T-helper 2 cell treated with Interferon-gamma antibody and Interleukin-4, amounts not matched to agents 5 μg/mL and 100 μg/mL, for 36 hours (primary cell): ENCODE measurements at regions not wholly inside any gene's neighbourhood (a gene's known extent, or its start where the extent isn't known, plus 50 kb on each side); places are given as distances from the start of the nearest gene placed in this dataset.

Source experiments
- DNase-seq: peaks from one replicate; pipeline ENCODE4 v3.0.0; 2021; ENCODE audit warnings: low spot score
- H3K27ac Mint-ChIP-seq: one replicate; pipeline ENCODE4 v1.8.0; 2021; ENCODE audit warnings: mild to moderate bottlenecking, mixed read lengths
- H3K27me3 Mint-ChIP-seq: one replicate; pipeline ENCODE4 v1.8.0; 2021; ENCODE audit warnings: low read depth, mixed read lengths
- H3K36me3 Mint-ChIP-seq: one replicate; pipeline ENCODE4 v1.8.0; 2021; ENCODE audit warnings: low read depth, mixed read lengths
- H3K4me1 Mint-ChIP-seq: one replicate; pipeline ENCODE4 v1.8.0; 2021; ENCODE audit warnings: low read depth, mixed read lengths
- H3K4me3 Mint-ChIP-seq: one replicate; pipeline ENCODE4 v1.8.0; 2022; ENCODE audit warnings: mild to moderate bottlenecking, moderate library complexity, mixed read lengths
- H3K9me3 Mint-ChIP-seq: one replicate; pipeline ENCODE4 v1.8.0; 2021; ENCODE audit warnings: mixed read lengths

DNA sequence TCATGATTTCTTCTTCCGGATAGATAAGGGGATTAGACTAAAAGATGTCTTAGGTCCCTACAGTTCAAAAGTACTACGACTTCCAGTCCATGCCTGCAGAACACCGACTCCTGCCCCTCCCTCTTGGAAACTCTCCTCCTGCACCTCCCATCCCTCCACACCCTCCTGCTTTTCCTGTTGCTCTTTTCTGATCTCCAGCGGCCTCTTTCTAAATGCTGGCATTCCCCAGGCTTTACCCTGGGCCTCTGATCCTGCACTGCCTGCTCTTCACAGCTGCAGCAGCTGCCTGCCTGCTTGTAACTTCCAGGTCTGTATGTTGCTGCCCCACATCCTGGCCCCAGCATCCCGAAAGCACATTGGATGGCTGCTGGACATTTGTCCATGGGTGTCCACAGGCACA, 154.2 kb downstream of the KCNJ12 start:
- Mint-ChIP-seq H3K27ac (no peak overlapping the region), H3K27me3 (no peaks in the 10 kb centered on the region), H3K4me3 (no peak overlapping the region), H3K9me3 (no peaks in the 10 kb centered on the region), H3K36me3 (peaks cover 8% of the 10 kb centered on the region), H3K4me1 (peaks cover 22% of the 10 kb centered on the region)
- no peak for DNase-seq

DNA sequence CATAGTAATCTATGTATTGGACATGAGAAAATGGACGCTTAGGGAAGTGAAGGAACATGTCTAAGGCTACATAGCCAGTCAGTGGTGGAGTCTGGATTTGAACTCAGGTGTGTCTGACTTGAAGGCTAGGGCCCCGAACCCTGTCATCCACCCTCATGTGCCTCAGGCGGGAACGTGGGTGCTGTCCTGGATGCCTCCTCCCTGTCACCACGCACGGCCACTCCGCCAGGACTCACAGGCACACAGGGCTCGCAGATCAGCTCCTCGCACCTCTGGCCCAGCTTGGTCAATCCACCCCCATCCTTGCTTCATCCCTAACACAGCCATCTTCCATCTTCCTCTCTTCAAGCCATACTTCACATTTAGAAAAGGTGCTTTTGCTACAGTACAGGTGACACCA, 154.7 kb downstream of the KCNJ12 start:
- Mint-ChIP-seq H3K9me3 (peaks cover under 1% of the 10 kb centered on the region), H3K27ac (no peak overlapping the region), H3K27me3 (no peaks in the 10 kb centered on the region), H3K4me1 (peaks cover 23% of the 10 kb centered on the region), H3K36me3 (peaks cover 11% of the 10 kb centered on the region), H3K4me3 (no peak overlapping the region)
- no peak for DNase-seq

DNA sequence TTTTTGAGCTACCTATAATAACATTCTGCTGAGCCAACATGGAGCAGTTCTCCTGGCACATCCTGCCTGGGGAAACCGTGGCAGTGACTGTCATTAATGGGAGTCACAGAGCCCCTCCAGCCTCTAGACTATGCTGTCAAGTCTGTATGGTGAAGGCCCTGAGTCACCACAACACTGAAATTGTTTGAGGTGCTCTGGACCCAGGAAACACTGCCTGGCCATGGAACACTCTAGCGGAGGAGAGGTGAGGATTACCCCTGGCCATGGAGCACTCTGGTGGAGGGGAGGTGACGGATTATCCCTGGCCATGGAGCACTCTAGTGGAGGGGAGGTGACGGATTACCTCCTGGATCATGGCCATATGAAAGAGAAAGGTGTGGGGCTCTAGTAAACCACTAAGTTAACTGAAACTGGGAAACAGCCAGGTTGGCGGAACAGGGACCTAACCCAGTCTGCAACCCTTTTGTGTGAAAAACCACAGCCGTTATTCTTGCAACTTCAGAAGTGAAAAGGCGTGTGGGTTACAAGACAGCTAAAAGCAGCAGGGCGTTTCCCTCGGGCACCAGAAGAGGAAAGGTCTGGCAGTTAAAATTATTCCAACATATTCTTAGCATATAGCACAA, 156.7 kb downstream of the KCNJ12 start:
- Mint-ChIP-seq H3K27ac (no peak overlapping the region), H3K27me3 (no peaks in the 10 kb centered on the region), H3K4me1 (peaks cover 30% of the 10 kb centered on the region), H3K9me3 (peaks cover 19% of the 10 kb centered on the region), H3K36me3 (peaks cover 26% of the 10 kb centered on the region), H3K4me3 (peak overlapping the region; percentile 59)
- DNase-seq = no peak

DNA sequence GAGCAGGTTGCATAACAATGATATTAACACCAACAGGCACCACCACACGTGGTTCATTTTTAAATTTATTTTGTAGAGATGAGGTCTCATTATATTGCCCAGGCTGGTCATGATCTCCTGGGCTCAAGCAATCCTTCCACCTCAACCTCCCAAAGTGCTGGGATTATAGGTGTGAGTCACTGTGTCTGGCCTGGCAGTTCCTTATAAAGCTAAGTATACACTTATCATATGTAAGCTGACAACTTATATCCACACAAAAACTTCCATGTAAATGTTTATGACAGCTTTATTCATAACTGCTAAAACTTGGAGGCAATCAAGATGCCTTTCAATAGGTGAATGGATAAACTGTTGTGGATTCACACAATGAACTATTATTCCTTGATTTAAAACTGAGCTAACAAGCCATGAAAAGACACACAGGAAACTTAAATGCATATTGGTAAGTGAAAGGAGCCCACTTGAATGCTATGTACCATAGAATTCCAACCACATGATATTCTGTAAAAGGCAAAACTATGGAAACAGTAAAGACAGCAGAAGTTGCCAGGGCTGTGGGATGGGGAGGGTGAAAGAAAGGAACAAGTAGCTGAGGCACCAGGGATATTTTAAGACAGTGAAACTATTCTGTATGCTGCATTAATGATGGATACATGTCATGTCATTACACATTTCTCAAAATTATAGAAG, 156.5 kb upstream of the KCNJ18 start:
- peaks cover 30% of the 10 kb centered on the region for H3K9me3 Mint-ChIP-seq
- H3K4me1 Mint-ChIP-seq = peaks cover 30% of the 10 kb centered on the region
- peaks cover 31% of the 10 kb centered on the region for H3K36me3 Mint-ChIP-seq
- DNase-seq = no peak
- no peaks in the 10 kb centered on the region for H3K27me3 Mint-ChIP-seq
- H3K4me3 Mint-ChIP-seq = no peak overlapping the region
- H3K27ac Mint-ChIP-seq = no peak overlapping the region

DNA sequence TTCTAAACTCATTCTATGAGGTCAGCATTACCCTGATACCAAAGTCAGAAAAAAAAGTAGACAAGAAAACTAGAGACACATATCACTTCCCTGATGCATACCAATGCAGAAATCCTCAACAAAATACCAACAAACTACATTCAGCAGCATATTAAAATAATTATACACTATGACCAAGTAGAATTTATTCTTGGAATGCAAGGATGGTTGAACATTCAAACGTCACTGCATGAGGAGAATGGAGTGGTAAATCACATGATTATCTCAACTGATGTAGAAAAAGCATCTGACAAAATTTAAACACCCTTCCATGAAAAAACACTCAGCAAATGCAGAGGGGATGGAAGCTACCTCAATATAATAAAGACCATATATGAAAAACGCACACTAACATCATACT, 155.0 kb upstream of the KCNJ18 start:
- Mint-ChIP-seq H3K9me3 (peaks cover 30% of the 10 kb centered on the region), H3K4me3 (no peak overlapping the region), H3K27ac (no peak overlapping the region), H3K4me1 (peaks cover 24% of the 10 kb centered on the region), H3K27me3 (no peaks in the 10 kb centered on the region), H3K36me3 (peaks cover 25% of the 10 kb centered on the region)
- no peak for DNase-seq

DNA sequence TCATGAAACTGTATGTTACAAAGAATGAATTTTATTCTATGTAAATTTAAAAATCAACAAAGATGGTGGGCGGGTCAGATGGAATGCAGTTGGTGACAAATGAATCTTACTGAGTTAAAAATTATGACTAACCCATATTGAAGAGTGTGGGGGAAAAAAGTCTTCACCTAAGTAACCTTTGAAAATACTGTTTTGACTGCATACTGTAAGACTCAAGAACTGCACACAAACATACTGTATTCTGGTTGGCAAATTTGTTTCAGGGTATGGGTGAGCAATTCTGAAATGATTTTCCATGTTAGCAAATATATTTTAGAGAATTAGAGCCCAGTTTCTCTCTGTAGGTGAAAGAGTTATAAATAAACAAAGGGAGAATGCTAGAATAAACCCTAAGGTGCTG, 153.7 kb upstream of the KCNJ18 start:
- peaks cover 24% of the 10 kb centered on the region for H3K36me3 Mint-ChIP-seq
- H3K27me3 Mint-ChIP-seq = no peaks in the 10 kb centered on the region
- H3K27ac Mint-ChIP-seq = no peak overlapping the region
- H3K9me3 Mint-ChIP-seq = peaks cover 30% of the 10 kb centered on the region
- H3K4me3 Mint-ChIP-seq = no peak overlapping the region
- no peak for DNase-seq
- peaks cover 11% of the 10 kb centered on the region for H3K4me1 Mint-ChIP-seq

DNA sequence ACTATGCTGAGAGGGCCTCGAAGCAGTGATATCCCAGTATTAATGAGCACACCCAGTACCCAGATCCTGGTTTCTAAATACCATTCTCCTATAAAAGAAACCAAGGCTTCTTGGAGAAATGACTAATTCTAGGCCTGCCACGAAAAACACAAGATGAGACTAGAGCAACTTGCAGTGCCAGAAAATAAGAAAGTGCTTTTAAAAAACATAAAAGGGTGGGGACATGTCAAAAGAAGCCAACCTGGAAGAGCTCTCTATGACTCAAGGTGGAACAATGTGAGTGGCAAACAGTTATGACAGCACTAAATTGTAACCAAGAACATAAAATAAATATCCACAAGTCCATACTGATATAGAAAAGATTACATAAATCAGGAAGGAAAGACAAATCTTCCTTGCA, 153.2 kb upstream of the KCNJ18 start:
- DNase-seq = no peak
- no peaks in the 10 kb centered on the region for H3K27me3 Mint-ChIP-seq
- peaks cover 30% of the 10 kb centered on the region for H3K9me3 Mint-ChIP-seq
- H3K4me1 Mint-ChIP-seq = peaks cover 7% of the 10 kb centered on the region
- H3K4me3 Mint-ChIP-seq = no peak overlapping the region
- peaks cover 24% of the 10 kb centered on the region for H3K36me3 Mint-ChIP-seq
- no peak overlapping the region for H3K27ac Mint-ChIP-seq

DNA sequence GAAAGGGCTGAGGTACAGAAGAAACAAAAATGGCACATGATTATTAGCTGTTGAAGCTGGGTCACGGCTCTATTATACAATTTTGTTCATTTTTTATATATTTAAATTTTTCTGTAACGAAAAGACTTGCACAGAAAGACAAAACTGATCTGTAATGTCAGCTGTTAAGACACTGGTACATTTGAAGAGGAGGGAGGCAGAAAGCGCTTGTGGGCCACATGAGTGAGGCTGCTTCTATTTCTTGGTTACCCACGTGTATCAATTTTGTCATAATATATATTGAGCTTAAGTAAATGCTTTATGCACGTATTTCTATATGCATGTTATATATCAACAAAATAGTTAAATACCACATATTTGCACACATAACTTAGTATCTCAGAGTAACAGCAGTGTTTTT, 151.8 kb upstream of the KCNJ18 start:
- DNase-seq = no peak
- Mint-ChIP-seq H3K4me3 (no peak overlapping the region), H3K9me3 (peaks cover 30% of the 10 kb centered on the region), H3K27me3 (no peaks in the 10 kb centered on the region), H3K4me1 (peaks cover 7% of the 10 kb centered on the region), H3K36me3 (peaks cover 23% of the 10 kb centered on the region), H3K27ac (no peak overlapping the region)

DNA sequence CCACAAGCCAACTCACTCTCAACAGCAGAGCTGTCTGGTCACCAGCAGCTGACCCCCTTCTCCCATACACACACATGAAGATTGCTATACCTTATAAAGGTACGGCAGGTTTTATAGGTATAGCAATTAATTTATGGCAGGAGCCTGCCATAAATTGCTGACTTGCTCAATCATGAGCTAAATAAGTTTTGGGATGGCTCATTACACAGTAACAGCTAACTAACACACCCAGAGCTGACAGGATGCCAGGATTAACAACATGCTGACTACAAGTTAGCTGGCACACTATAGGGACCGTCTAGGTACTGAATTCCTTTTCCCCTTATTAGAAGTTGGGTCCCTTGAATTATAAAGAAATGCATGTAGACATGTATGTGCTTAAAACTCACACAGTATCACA, 150.3 kb upstream of the KCNJ18 start:
- DNase-seq = no peak
- Mint-ChIP-seq H3K9me3 (peaks cover 18% of the 10 kb centered on the region), H3K36me3 (peaks cover 16% of the 10 kb centered on the region)

DNA sequence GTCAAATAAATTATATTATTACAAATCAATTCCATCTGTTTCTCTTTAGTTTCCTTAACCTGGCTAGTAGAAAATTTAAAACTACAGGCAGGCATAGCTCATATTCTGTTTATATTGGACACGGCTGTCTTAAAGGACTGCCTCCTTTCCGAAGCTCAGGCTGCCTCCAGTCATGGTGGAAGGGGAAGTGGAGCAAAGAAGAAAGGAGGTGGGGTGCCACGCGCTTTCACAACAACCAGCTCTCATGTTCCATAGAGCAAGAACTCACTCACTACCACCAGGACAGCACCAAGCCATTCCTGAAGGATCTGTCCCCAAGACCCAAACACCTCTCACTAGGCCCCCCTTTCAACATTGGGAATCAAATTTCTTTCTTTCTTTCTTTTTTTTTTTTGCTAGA, 149.3 kb upstream of the KCNJ18 start:
- DNase-seq = no peak
- no peak overlapping the region for H3K27ac Mint-ChIP-seq
- H3K4me1 Mint-ChIP-seq = peaks cover 6% of the 10 kb centered on the region
- H3K9me3 Mint-ChIP-seq = peaks cover 11% of the 10 kb centered on the region
- no peak overlapping the region for H3K4me3 Mint-ChIP-seq
- peaks cover 11% of the 10 kb centered on the region for H3K36me3 Mint-ChIP-seq
- no peaks in the 10 kb centered on the region for H3K27me3 Mint-ChIP-seq

More for the DNA sequence above, 150.3 kb upstream of the KCNJ18 start:
- Mint-ChIP-seq H3K27ac (no peak overlapping the region), H3K4me1 (peaks cover 5% of the 10 kb centered on the region), H3K27me3 (no peaks in the 10 kb centered on the region), H3K4me3 (no peak overlapping the region)

DNA sequence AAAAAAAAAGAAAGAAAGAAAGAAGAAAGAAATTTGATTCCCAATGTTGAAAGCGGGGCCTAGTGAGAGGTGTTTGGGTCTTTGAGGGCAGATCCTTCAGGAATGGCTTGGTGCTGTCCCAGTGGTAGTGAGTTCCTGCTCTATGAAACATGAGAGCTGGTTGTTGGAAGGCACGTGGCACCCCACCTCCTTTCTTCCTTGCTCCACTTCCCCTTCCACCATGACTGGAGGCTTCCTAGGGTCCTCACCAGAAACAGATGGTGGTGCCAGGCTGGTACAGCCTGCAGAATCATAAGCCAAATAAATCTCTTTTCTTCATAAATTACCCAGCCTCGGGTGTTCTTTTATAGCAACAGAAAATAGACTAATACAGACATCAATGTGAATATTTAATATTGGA, 147.3 kb upstream of the KCNJ18 start:
- H3K4me1 Mint-ChIP-seq = peaks cover 24% of the 10 kb centered on the region
- H3K27ac Mint-ChIP-seq = no peak overlapping the region
- H3K9me3 Mint-ChIP-seq = no peaks in the 10 kb centered on the region
- H3K27me3 Mint-ChIP-seq = peaks cover 7% of the 10 kb centered on the region
- DNase-seq = no peak
- H3K4me3 Mint-ChIP-seq = no peak overlapping the region
- peaks cover 14% of the 10 kb centered on the region for H3K36me3 Mint-ChIP-seq

DNA sequence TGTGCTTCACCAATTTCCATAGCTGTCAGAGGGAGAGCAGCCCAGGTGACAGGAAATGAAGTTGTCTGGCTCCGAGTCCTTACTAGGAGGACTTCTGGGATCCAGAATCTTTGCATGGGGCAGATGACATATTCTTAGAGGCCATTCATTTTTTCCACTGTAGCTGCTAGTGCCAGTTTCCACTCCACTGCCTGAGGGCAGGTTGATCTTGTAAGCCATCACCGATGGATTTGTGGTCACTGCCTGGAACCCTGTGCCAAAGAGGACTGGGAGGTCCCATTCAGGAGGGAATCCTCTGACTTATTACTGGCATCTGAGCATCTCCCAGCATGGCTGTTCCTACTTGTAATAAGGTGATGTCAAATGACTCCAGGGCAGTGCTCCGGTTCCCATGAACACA, 144.1 kb upstream of the KCNJ18 start:
- no peak overlapping the region for H3K4me3 Mint-ChIP-seq
- H3K27me3 Mint-ChIP-seq = peaks cover 23% of the 10 kb centered on the region
- H3K36me3 Mint-ChIP-seq = peaks cover 16% of the 10 kb centered on the region
- no peak overlapping the region for H3K27ac Mint-ChIP-seq
- peaks cover 32% of the 10 kb centered on the region for H3K4me1 Mint-ChIP-seq
- no peak for DNase-seq
- peaks cover 6% of the 10 kb centered on the region for H3K9me3 Mint-ChIP-seq

DNA sequence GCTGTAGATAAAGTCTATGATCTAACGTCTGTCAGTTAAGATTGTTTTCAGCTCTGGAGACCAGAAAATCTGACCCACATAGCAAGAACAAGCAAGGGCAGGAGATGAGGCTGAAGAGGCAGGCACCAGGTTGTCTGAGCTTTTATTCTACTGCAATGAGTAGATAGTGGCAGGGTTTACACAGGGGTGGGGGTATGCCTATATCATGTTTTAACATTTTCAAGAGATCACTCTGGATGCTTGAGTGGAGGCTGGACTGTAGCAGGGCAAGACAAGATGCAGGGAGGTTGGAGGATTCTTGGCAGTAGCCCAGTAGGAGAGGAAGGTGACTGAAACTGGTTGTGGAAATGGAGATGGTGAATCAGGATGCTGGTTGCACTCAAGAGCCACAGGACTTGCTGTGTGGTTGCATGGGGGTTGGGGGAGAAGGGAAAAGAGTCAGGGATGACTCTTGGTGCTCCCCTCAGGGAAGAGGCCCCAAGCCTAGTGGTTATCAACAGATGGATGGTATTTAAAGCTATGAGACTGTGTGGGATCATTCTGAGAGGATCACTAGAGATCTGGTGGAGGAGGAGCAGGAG, 143.1 kb upstream of the KCNJ18 start:
- Mint-ChIP-seq H3K27me3 (peaks cover 29% of the 10 kb centered on the region), H3K9me3 (peaks cover 10% of the 10 kb centered on the region), H3K36me3 (peaks cover 16% of the 10 kb centered on the region), H3K27ac (peak overlapping the region; percentile 33), H3K4me1 (peaks cover 32% of the 10 kb centered on the region), H3K4me3 (peak overlapping the region; percentile 88)
- peak; percentile 33 for DNase-seq

DNA sequence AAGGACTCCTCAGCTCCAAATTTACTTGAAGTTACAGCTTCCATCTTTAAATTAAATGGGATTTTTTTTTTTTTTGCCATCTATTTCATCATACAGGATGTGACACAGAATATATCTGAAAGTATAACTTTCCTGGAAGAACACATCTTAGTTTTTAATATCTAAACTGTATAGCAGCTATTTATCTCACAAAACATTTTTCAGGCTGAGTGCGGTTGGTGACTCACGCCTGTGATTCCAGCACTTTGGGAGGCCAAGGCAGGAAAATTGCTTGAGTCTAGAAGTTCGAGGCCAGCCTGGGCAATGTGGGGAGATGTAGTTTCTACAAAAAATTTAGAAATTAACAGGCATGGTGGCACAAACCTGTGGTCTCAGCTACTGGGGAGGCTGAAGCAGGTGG, 142.3 kb upstream of the KCNJ18 start:
- peak overlapping the region; percentile 88 for H3K4me3 Mint-ChIP-seq
- peaks cover 35% of the 10 kb centered on the region for H3K27me3 Mint-ChIP-seq
- H3K9me3 Mint-ChIP-seq = peaks cover 18% of the 10 kb centered on the region
- peak overlapping the region; percentile 70 for H3K27ac Mint-ChIP-seq
- peaks cover 32% of the 10 kb centered on the region for H3K4me1 Mint-ChIP-seq
- DNase-seq = peak; percentile 28
- H3K36me3 Mint-ChIP-seq = peaks cover 16% of the 10 kb centered on the region
